ENCODE measurements at regions not wholly inside any gene's neighbourhood (a gene's known extent, or its start where the extent isn't known, plus 50 kb on each side); places are given as distances from the start of the nearest gene placed in this dataset.

GRCh38 chr18:64436111-64436510 is 287.2 kb upstream of the LINC00305 start:
- no peaks in the 10 kb centered on the region for H3K27me3 ChIP-seq (replicated peaks; ENCODE audit: control insufficient read depth, insufficient read depth, low read length, poor library complexity, severe bottlenecking)
- H3K4me3 ChIP-seq (ENCODE audit: insufficient read depth, low read depth, low read length, poor library complexity, severe bottlenecking): no peak overlapping the region
- no peak for DNase-seq
- no peaks in the 10 kb centered on the region for H3K9me3 ChIP-seq (ENCODE audit: control insufficient read depth, low read length)
- no peaks in the 10 kb centered on the region for H3K4me1 ChIP-seq (ENCODE audit: control insufficient read depth, insufficient read depth, low read length, poor library complexity, severe bottlenecking)
- no peaks in the 10 kb centered on the region for H3K36me3 ChIP-seq (ENCODE audit: control insufficient read depth, insufficient read depth, low read length)
- H3K27ac ChIP-seq (ENCODE audit: insufficient read depth, low read length, poor library complexity, severe bottlenecking): no peak overlapping the region

GRCh38 chr18:64419156-64419555 is 270.3 kb upstream of the LINC00305 start:
- Histone ChIP-seq H3K4me3 (ENCODE audit: insufficient read depth, low read depth, low read length, poor library complexity, severe bottlenecking) (no peak overlapping the region), H3K9me3 (ENCODE audit: control insufficient read depth, low read length) (no peaks in the 10 kb centered on the region), H3K36me3 (ENCODE audit: control insufficient read depth, insufficient read depth, low read length) (no peaks in the 10 kb centered on the region), H3K27me3 (replicated peaks; ENCODE audit: control insufficient read depth, insufficient read depth, low read length, poor library complexity, severe bottlenecking) (no peaks in the 10 kb centered on the region), H3K4me1 (ENCODE audit: control insufficient read depth, insufficient read depth, low read length, poor library complexity, severe bottlenecking) (no peaks in the 10 kb centered on the region), H3K27ac (ENCODE audit: insufficient read depth, low read length, poor library complexity, severe bottlenecking) (no peak overlapping the region)
- DNase-seq: no peak

GRCh38 chr18:64416990-64417389 is 268.1 kb upstream of the LINC00305 start:
- Histone ChIP-seq H3K36me3 (ENCODE audit: control insufficient read depth, insufficient read depth, low read length) (no peaks in the 10 kb centered on the region), H3K27ac (ENCODE audit: insufficient read depth, low read length, poor library complexity, severe bottlenecking) (no peak overlapping the region), H3K9me3 (ENCODE audit: control insufficient read depth, low read length) (no peaks in the 10 kb centered on the region), H3K27me3 (replicated peaks; ENCODE audit: control insufficient read depth, insufficient read depth, low read length, poor library complexity, severe bottlenecking) (no peaks in the 10 kb centered on the region), H3K4me3 (ENCODE audit: insufficient read depth, low read depth, low read length, poor library complexity, severe bottlenecking) (no peak overlapping the region), H3K4me1 (ENCODE audit: control insufficient read depth, insufficient read depth, low read length, poor library complexity, severe bottlenecking) (no peaks in the 10 kb centered on the region)
- no peak for DNase-seq

- H3K27ac ChIP-seq (ENCODE audit: insufficient read depth, low read length, poor library complexity, severe bottlenecking): no peak overlapping the region
- H3K9me3 ChIP-seq (ENCODE audit: control insufficient read depth, low read length): no peaks in the 10 kb centered on the region
- no peaks in the 10 kb centered on the region for H3K36me3 ChIP-seq (ENCODE audit: control insufficient read depth, insufficient read depth, low read length)
- no peak for DNase-seq
- H3K4me1 ChIP-seq (ENCODE audit: control insufficient read depth, insufficient read depth, low read length, poor library complexity, severe bottlenecking): no peaks in the 10 kb centered on the region
- no peak overlapping the region for H3K4me3 ChIP-seq (ENCODE audit: insufficient read depth, low read depth, low read length, poor library complexity, severe bottlenecking)
- H3K27me3 ChIP-seq (replicated peaks; ENCODE audit: control insufficient read depth, insufficient read depth, low read length, poor library complexity, severe bottlenecking): no peaks in the 10 kb centered on the region
Measured at GRCh38 chr18:64415218-64415617, 266.3 kb upstream of the LINC00305 start.

- H3K9me3 ChIP-seq (ENCODE audit: control insufficient read depth, low read length): no peaks in the 10 kb centered on the region
- no peak overlapping the region for H3K27ac ChIP-seq (ENCODE audit: insufficient read depth, low read length, poor library complexity, severe bottlenecking)
- no peaks in the 10 kb centered on the region for H3K4me1 ChIP-seq (ENCODE audit: control insufficient read depth, insufficient read depth, low read length, poor library complexity, severe bottlenecking)
- DNase-seq: no peak
- H3K36me3 ChIP-seq (ENCODE audit: control insufficient read depth, insufficient read depth, low read length): no peaks in the 10 kb centered on the region
- no peak overlapping the region for H3K4me3 ChIP-seq (ENCODE audit: insufficient read depth, low read depth, low read length, poor library complexity, severe bottlenecking)
- no peaks in the 10 kb centered on the region for H3K27me3 ChIP-seq (replicated peaks; ENCODE audit: control insufficient read depth, insufficient read depth, low read length, poor library complexity, severe bottlenecking)
Measured at GRCh38 chr18:64410685-64411084, 261.8 kb upstream of the LINC00305 start.

GRCh38 chr18:64409511-64409910 is 260.6 kb upstream of the LINC00305 start:
- no peaks in the 10 kb centered on the region for H3K9me3 ChIP-seq (ENCODE audit: control insufficient read depth, low read length)
- no peaks in the 10 kb centered on the region for H3K4me1 ChIP-seq (ENCODE audit: control insufficient read depth, insufficient read depth, low read length, poor library complexity, severe bottlenecking)
- H3K36me3 ChIP-seq (ENCODE audit: control insufficient read depth, insufficient read depth, low read length): no peaks in the 10 kb centered on the region
- no peaks in the 10 kb centered on the region for H3K27me3 ChIP-seq (replicated peaks; ENCODE audit: control insufficient read depth, insufficient read depth, low read length, poor library complexity, severe bottlenecking)
- no peak for DNase-seq
- no peak overlapping the region for H3K27ac ChIP-seq (ENCODE audit: insufficient read depth, low read length, poor library complexity, severe bottlenecking)
- H3K4me3 ChIP-seq (ENCODE audit: insufficient read depth, low read depth, low read length, poor library complexity, severe bottlenecking): no peak overlapping the region

GRCh38 chr18:64407606-64408005 is 258.7 kb upstream of the LINC00305 start:
- no peaks in the 10 kb centered on the region for H3K36me3 ChIP-seq (ENCODE audit: control insufficient read depth, insufficient read depth, low read length)
- no peak for DNase-seq
- H3K4me3 ChIP-seq (ENCODE audit: insufficient read depth, low read depth, low read length, poor library complexity, severe bottlenecking): no peak overlapping the region
- H3K4me1 ChIP-seq (ENCODE audit: control insufficient read depth, insufficient read depth, low read length, poor library complexity, severe bottlenecking): no peaks in the 10 kb centered on the region
- H3K27ac ChIP-seq (ENCODE audit: insufficient read depth, low read length, poor library complexity, severe bottlenecking): no peak overlapping the region
- H3K9me3 ChIP-seq (ENCODE audit: control insufficient read depth, low read length): no peaks in the 10 kb centered on the region
- H3K27me3 ChIP-seq (replicated peaks; ENCODE audit: control insufficient read depth, insufficient read depth, low read length, poor library complexity, severe bottlenecking): no peaks in the 10 kb centered on the region

- no peaks in the 10 kb centered on the region for H3K4me1 ChIP-seq (ENCODE audit: control insufficient read depth, insufficient read depth, low read length, poor library complexity, severe bottlenecking)
- H3K4me3 ChIP-seq (ENCODE audit: insufficient read depth, low read depth, low read length, poor library complexity, severe bottlenecking): no peak overlapping the region
- no peak for DNase-seq
- H3K36me3 ChIP-seq (ENCODE audit: control insufficient read depth, insufficient read depth, low read length): no peaks in the 10 kb centered on the region
- H3K27ac ChIP-seq (ENCODE audit: insufficient read depth, low read length, poor library complexity, severe bottlenecking): no peak overlapping the region
- H3K27me3 ChIP-seq (replicated peaks; ENCODE audit: control insufficient read depth, insufficient read depth, low read length, poor library complexity, severe bottlenecking): no peaks in the 10 kb centered on the region
- no peaks in the 10 kb centered on the region for H3K9me3 ChIP-seq (ENCODE audit: control insufficient read depth, low read length)
Measured at GRCh38 chr18:64405161-64405560, 256.3 kb upstream of the LINC00305 start.

- H3K36me3 ChIP-seq (ENCODE audit: control insufficient read depth, insufficient read depth, low read length): no peaks in the 10 kb centered on the region
- H3K9me3 ChIP-seq (ENCODE audit: control insufficient read depth, low read length): no peaks in the 10 kb centered on the region
- no peak overlapping the region for H3K27ac ChIP-seq (ENCODE audit: insufficient read depth, low read length, poor library complexity, severe bottlenecking)
- H3K27me3 ChIP-seq (replicated peaks; ENCODE audit: control insufficient read depth, insufficient read depth, low read length, poor library complexity, severe bottlenecking): no peaks in the 10 kb centered on the region
- no peak for DNase-seq
- no peaks in the 10 kb centered on the region for H3K4me1 ChIP-seq (ENCODE audit: control insufficient read depth, insufficient read depth, low read length, poor library complexity, severe bottlenecking)
- no peak overlapping the region for H3K4me3 ChIP-seq (ENCODE audit: insufficient read depth, low read depth, low read length, poor library complexity, severe bottlenecking)
Measured at GRCh38 chr18:64403784-64404503, 255.1 kb upstream of the LINC00305 start.

GRCh38 chr18:64402636-64403035 is 253.7 kb upstream of the LINC00305 start:
- no peak for DNase-seq
- no peaks in the 10 kb centered on the region for H3K4me1 ChIP-seq (ENCODE audit: control insufficient read depth, insufficient read depth, low read length, poor library complexity, severe bottlenecking)
- no peaks in the 10 kb centered on the region for H3K27me3 ChIP-seq (replicated peaks; ENCODE audit: control insufficient read depth, insufficient read depth, low read length, poor library complexity, severe bottlenecking)
- H3K4me3 ChIP-seq (ENCODE audit: insufficient read depth, low read depth, low read length, poor library complexity, severe bottlenecking): no peak overlapping the region
- no peak overlapping the region for H3K27ac ChIP-seq (ENCODE audit: insufficient read depth, low read length, poor library complexity, severe bottlenecking)
- no peaks in the 10 kb centered on the region for H3K9me3 ChIP-seq (ENCODE audit: control insufficient read depth, low read length)
- no peaks in the 10 kb centered on the region for H3K36me3 ChIP-seq (ENCODE audit: control insufficient read depth, insufficient read depth, low read length)
